NCI-H1436 (cell line): ENCODE measurements at regions not wholly inside any gene's neighbourhood (a gene's known extent, or its start where the extent isn't known, plus 50 kb on each side); places are given as distances from the start of the nearest gene placed in this dataset.

Experiments
- DNase-seq: peaks from one replicate; lab custom pipeline; 2025; lab: John Stamatoyannopoulos, UW

DNA sequence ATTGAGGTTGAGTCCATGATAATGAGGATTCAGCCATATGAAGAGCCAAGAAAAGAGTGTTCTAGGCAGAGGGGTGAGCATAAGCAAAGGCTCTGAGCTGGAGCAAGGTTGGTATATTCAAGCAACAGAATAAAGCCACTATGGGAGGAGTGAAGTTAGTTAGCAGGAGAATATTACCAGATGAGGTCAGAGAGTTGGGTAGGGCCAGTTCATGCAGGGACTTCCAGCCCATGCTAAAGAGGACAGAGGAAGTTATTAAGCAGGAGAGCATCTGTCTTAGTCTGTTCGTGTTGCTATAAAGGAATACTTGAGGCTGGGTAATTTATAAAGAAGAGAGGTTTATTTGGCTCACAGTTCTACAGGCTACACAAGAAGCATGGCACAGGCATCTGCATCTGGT is 57.1 kb upstream of the ATG10 start:
- no peak for DNase-seq

DNA sequence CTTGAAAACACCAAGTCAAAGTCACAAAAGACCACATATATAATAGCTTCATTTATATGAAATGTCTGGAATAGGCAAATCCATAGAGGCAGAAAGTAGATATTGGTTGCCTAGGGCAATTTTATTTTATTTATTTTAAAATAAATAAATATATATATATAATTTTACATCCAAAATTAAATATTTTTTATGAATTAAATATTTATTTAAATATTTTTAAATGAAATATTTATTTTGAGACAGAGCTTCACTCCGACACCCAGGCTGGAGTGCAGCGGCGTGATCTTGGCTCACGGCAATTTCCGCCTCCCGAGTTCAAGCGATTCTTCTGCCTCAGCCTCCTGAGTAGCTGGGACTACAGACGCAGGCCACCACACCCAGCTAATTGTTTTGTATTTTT is 58.9 kb upstream of the ATG10 start:
- DNase-seq, result no peak

- DNase-seq, result no peak
Measured at GRCh38 chr5:81909677-81910076, 62.1 kb upstream of the ATG10 start.

DNA sequence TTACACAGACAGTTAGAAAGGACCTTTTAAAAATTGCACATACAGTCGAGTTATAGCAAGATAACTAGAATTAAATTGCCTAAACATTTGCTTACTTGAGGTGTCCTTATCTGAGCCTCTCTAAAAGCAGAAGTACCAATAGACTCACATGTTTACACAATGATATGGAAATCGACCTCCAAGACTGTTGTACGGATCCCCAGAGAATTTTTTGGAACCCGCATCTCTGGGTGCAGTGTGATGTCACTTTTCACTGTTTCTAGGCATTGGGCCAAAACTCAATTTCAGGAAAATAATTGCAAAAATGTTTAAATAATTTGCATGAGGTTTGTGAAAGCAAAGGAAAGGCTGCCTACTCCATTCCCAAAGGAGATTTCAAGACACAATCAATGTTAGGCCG is 63.1 kb upstream of the ATG10 start:
- DNase-seq, result peak; percentile 74

DNA sequence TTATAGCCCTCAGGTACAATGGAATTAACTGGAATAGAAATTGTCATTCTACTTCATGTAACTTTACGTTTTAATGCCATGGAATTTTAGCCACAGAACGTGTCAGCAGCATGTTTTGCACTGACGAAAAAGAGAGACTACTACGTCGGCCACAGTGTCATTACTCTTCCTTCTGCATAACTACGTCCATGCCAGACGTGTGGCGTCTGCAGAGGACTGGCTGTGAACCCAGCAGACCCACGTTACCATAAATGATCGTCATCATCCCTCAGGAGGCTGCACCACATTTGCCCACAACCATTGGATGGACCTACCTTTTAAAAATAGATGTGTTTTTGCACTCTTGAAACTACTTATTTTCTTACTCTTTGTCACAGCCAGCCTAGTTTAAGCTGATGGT is 63.8 kb upstream of the ATG10 start:
- DNase-seq, result no peak

GRCh38 chr5:81907012-81907635 is 64.7 kb upstream of the ATG10 start:
- no peak for DNase-seq

DNA sequence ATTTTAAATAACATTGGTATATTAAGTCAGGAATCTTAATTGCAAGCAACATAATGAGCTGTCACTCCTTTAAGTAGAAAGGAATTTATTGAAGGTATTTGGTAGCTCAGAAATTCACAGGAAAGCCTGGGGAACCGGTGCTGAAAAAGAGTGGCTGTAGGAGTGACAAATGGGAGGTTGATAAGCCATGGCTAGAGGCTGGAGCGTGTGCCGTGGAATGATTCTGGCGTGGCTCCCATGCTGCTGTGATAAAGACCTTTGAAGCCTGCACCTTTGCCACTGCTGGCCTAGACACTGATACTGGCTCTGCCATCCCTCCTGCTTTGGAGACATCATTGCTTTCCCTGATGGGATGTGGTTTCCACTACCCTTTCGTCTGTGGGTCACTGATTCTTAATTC is 65.7 kb upstream of the ATG10 start:
- DNase-seq, result no peak

GRCh38 chr5:81904861-81905260 is 67.0 kb upstream of the ATG10 start:
- DNase-seq, result no peak

DNA sequence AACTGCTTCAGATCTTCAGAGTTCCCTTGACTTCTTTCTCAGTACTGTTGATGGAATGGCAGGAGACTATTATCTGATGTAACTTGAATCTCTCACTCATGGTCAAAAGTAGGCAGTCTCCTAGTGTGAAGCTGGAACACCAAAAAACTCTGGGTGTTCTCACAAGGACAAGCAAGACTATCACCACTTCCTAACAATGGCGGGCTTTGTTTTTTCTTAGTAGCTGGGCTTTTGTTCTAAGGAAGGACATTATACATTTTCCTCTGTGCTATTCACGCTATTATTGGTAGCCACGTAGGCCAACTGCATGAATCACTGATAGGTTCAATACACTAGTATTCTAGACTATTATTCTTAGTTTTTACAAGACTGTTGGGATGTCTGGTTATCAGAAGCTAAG is 67.7 kb upstream of the ATG10 start:
- no peak for DNase-seq

GRCh38 chr5:81901586-81901985 is 70.2 kb upstream of the ATG10 start:
- DNase-seq, result no peak

GRCh38 chr5:81899123-81899522 is 72.7 kb upstream of the ATG10 start:
- no peak for DNase-seq

- DNase-seq, result no peak
Measured at GRCh38 chr5:81898403-81898802, 73.4 kb upstream of the ATG10 start.

- DNase-seq, result no peak
Measured at GRCh38 chr5:81896764-81897163, 75.1 kb upstream of the ATG10 start.

GRCh38 chr5:81895307-81895706 is 76.5 kb upstream of the ATG10 start:
- no peak for DNase-seq

DNA sequence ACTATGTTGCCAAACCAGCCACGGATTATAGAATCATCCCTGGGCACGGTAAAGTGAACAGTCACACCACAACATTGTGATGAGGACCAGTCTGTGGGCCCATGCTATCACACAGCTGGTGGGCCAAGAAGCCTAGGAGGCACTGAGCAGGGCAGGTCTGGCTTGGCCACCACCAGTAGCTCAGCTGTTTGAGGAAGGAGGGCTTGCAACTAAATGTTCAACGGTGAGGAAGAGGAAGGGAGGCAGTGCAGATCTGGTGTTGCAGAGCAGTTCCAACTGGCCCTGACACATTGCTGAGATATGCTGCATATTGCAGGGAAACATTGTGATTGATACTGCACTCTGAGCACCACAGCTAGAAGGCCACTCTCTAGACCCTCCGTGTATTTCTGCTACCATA is 77.9 kb upstream of the ATG10 start:
- DNase-seq, result no peak

DNA sequence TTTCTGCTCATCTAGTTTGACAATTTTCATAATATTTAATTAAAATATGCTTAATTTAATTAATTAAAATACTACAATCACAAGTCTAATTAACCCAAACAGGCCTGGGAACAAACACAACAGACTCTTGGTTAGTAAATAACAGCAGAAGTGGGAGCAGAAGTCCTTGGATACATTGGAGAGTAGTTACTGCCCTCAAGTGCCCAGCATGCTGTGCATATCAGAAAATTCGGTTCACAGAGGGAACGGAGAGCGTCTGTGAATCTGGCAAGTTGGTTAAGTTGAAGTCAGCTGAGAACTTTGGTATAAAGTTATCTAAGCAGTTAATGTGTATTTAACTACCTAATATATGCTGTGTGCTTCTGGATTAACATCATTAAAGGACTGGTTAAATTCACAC is 87.0 kb upstream of the ATG10 start:
- DNase-seq, result no peak

GRCh38 chr5:81883371-81883770 is 88.5 kb upstream of the ATG10 start:
- DNase-seq, result no peak

GRCh38 chr5:81881595-81881994 is 90.2 kb upstream of the ATG10 start:
- no peak for DNase-seq

- no peak for DNase-seq
Measured at GRCh38 chr5:81879936-81880335, 91.9 kb upstream of the ATG10 start.

- DNase-seq, result no peak
Measured at GRCh38 chr5:81878333-81878732, 93.5 kb upstream of the ATG10 start.

DNA sequence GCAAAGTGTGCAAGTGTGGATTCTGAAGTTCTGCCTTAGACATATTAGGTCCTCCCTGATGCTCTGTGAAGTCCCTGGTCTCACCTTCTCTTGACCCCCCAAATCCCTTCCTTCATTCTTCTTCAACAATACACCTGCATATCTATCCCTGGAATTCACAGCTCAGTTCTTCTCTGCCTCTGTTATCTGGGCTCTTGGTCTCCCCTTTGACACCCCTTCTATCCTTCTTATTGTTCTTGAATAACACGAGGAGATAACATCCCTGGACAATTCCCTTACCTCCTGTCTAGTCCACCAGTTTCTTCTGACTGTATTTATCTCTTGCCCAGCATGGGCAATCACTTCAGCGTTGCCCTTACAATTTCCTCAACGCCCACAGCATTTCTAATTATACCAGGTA is 104.8 kb upstream of the ATG10 start:
- no peak for DNase-seq

- DNase-seq, result no peak
Measured at GRCh38 chr5:81860778-81861177, 109.9 kb upstream of the SSBP2 start.

GRCh38 chr5:81859624-81860023 is 108.7 kb upstream of the SSBP2 start:
- no peak for DNase-seq
